Body of pancreas (tissue), 4 donors: ENCODE measurements at regions not wholly inside any gene's neighbourhood (a gene's known extent, or its start where the extent isn't known, plus 50 kb on each side); places are given as distances from the start of the nearest gene placed in this dataset.

Experiments used
- POLR2A ChIP-seq, 3 donors: fragments of 450-650 bp; IDR thresholded peaks; one replicate each; pipeline ENCODE4 v1.6.1; 2016; ENCODE audit warnings: antibody characterized with exemption in 3 of 3, mild to moderate bottlenecking in 2 of 3
- TF ChIP-seq, protein P1 (sequence below), 7 experiments: fragments of 450-650 bp in 4 of 7; fragments of 200-600 bp in 3 of 7; sonication (generic) in 3 of 7; IDR thresholded peaks; one replicate each; pipeline ENCODE4 v1.5.1; 2016 to 2019; ENCODE audit warnings: antibody characterized with exemption in 7 of 7

DNA sequence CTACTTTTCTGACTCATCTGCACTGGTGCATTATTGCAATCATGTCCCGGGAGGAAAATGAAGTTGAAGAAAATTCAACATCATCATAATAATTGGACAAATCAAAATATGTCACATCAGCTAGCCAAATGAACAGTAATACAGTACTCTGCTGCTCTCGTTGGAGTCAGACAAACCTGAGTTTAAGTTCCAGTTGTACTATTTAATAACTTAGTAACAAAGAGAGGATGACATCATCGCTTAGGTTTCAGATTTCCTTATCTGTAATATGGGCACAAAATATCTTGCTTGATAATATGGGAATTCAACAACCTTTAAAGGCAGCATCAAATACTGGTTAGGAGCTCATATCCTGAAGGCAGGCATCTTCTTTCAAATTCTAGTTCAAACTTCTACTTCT, 1248.9 kb upstream of the ACO1 start:
- no peak for TF ChIP-seq POLR2A (IDR thresholded peaks at IDR 0.05)
- TF ChIP-seq, protein P1, sequence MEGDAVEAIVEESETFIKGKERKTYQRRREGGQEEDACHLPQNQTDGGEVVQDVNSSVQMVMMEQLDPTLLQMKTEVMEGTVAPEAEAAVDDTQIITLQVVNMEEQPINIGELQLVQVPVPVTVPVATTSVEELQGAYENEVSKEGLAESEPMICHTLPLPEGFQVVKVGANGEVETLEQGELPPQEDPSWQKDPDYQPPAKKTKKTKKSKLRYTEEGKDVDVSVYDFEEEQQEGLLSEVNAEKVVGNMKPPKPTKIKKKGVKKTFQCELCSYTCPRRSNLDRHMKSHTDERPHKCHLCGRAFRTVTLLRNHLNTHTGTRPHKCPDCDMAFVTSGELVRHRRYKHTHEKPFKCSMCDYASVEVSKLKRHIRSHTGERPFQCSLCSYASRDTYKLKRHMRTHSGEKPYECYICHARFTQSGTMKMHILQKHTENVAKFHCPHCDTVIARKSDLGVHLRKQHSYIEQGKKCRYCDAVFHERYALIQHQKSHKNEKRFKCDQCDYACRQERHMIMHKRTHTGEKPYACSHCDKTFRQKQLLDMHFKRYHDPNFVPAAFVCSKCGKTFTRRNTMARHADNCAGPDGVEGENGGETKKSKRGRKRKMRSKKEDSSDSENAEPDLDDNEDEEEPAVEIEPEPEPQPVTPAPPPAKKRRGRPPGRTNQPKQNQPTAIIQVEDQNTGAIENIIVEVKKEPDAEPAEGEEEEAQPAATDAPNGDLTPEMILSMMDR (IDR thresholded peaks at IDR 0.05), result no peak
